Kidney (tissue), 13 donors: ENCODE measurements at regions not wholly inside any gene's neighbourhood (a gene's known extent, or its start where the extent isn't known, plus 50 kb on each side); places are given as distances from the start of the nearest gene placed in this dataset.

ENCODE experiments used
- DNase-seq, 5 donors: peaks; one replicate each; pipeline ENCODE4 v3.0.0-alpha.2; 2013 to 2020
- FAIRE-seq: peaks from 2 replicates; lab custom pipeline; 2012; peaks lifted over from hg19 to GRCh38; lab: Jason Lieb, UNC
- H3K27ac ChIP-seq, 2 donors: one replicate each; pipeline ENCODE4 v1.7.0; 2013; ENCODE audit warnings: low read depth in 2 of 2, low read length in 2 of 2, inconsistent platforms in 1 of 2
- H3K27me3 ChIP-seq: one replicate; pipeline ENCODE4 v1.7.1; 2013; ENCODE audit warnings: low read length, inconsistent platforms; ENCODE audit not compliant: control insufficient read depth, insufficient read depth
- H3K36me3 ChIP-seq, 3 donors: one replicate each; pipeline versions ENCODE4 v1.7.0 to v1.7.1; 2013; ENCODE audit warnings: low read length in 3 of 3, control low read depth in 1 of 3, inconsistent platforms in 1 of 3; ENCODE audit not compliant: insufficient read depth in 3 of 3, control insufficient read depth in 2 of 3
- H3K4me1 ChIP-seq, 3 donors: one replicate each; pipeline versions ENCODE4 v1.7.0 to v1.7.1; 2013; ENCODE audit warnings: low read length in 3 of 3, inconsistent platforms in 1 of 3, low read depth in 1 of 3; ENCODE audit not compliant: control insufficient read depth in 2 of 3, insufficient read depth in 2 of 3
- H3K4me3 ChIP-seq, 3 donors: one replicate each; pipeline versions ENCODE4 v1.7.0 to v1.8.1; 2013; ENCODE audit warnings: low read length in 3 of 3, control low read depth in 1 of 3, inconsistent platforms in 1 of 3
- H3K9ac ChIP-seq, 3 donors: one replicate each; pipeline versions ENCODE4 v1.7.0 to v1.7.1; 2013; ENCODE audit warnings: low read length in 3 of 3, control low read depth in 1 of 3, inconsistent platforms in 1 of 3
- H3K9me3 ChIP-seq, 3 donors: one replicate each; pipeline versions ENCODE4 v1.7.0 to v1.7.1; 2013; ENCODE audit warnings: low read length in 3 of 3, control low read depth in 1 of 3, inconsistent platforms in 1 of 3; ENCODE audit not compliant: control insufficient read depth in 2 of 3, insufficient read depth in 1 of 3
- CTCF ChIP-seq: IDR thresholded peaks from 3 replicates; pipeline ENCODE4 v1.5.1; 2012; ENCODE audit warnings: mild to moderate bottlenecking, moderate library complexity, borderline replicate concordance; ENCODE audit not compliant: insufficient read depth; ENCODE audit errors: extremely low read depth
- intact Hi-C: fragments of 100-400 bp; cut with DNase I; formaldehyde crosslinking; loops from one replicate; pipeline ENCODE4 v1.11.1; 2022
- donor health status: control.
- donor health status: control.
- donor health status: control.
- donor health status: control.
- donor health status: control.
- donor health status: DM: yes; HTN: yes; CAD: no.
- donor health status: Normal renal cell carcinoma (clear cell type).

GRCh38 chr21:38671773-38672172, 134.0 kb upstream of the ETS2 start:
- H3K4me3 ChIP-seq = no peak overlapping the region
- no peak overlapping the region for H3K9ac ChIP-seq
- peak in 1 of 5 donors; percentile 76 for DNase-seq
- intact Hi-C loops = no loop called here
- no peaks in the 10 kb centered on the region for H3K36me3 ChIP-seq
- H3K9me3 ChIP-seq = no peaks in the 10 kb centered on the region
- no peaks in the 10 kb centered on the region for H3K27me3 ChIP-seq
- FAIRE-seq = no peak
- no peak for TF ChIP-seq CTCF
- H3K27ac ChIP-seq = no peak overlapping the region
- no peaks in the 10 kb centered on the region for H3K4me1 ChIP-seq

- H3K9me3 ChIP-seq = no peaks in the 10 kb centered on the region
- no peaks in the 10 kb centered on the region for H3K36me3 ChIP-seq
- no peaks in the 10 kb centered on the region for H3K4me1 ChIP-seq
- no peak for FAIRE-seq
- TF ChIP-seq CTCF = no peak
- H3K4me3 ChIP-seq = no peak overlapping the region
- no peak overlapping the region for H3K27ac ChIP-seq
- intact Hi-C loops = no loop called here
- peak in 3 of 5 donors; percentile 14 to 41 (median 17) for DNase-seq
- no peaks in the 10 kb centered on the region for H3K27me3 ChIP-seq
- no peak overlapping the region for H3K9ac ChIP-seq
Observed at GRCh38 chr21:38675182-38675824, 130.4 kb upstream of the ETS2 start.

DNA sequence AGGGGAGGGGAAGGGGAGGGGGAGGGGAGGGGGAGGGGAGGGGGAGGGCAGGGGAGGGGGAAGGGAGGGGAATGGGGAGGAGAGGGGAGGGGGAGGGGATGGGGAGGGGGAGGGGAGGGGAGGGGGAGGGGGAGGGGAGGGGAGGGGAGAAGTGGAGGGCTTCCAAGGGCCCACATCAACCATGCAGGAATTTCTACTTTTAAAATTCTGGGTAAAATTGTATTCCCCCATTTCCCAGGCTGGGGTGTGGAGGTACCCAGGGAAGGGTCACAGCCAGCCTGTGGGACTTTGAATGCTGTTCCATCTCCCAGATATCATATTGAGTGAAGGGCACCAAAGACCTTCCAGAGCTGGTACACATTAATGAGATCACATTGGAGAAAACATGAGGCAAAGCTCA, 126.9 kb upstream of the ETS2 start:
- DNase-seq (no peak), FAIRE-seq (no peak)
- H3K9ac ChIP-seq = no peak overlapping the region
- H3K4me3 ChIP-seq = no peak overlapping the region
- H3K4me1 ChIP-seq = no peaks in the 10 kb centered on the region
- no peak for TF ChIP-seq CTCF
- intact Hi-C loops = no loop called here
- no peaks in the 10 kb centered on the region for H3K9me3 ChIP-seq
- H3K27ac ChIP-seq = no peak overlapping the region
- H3K36me3 ChIP-seq = no peaks in the 10 kb centered on the region
- no peaks in the 10 kb centered on the region for H3K27me3 ChIP-seq

DNA sequence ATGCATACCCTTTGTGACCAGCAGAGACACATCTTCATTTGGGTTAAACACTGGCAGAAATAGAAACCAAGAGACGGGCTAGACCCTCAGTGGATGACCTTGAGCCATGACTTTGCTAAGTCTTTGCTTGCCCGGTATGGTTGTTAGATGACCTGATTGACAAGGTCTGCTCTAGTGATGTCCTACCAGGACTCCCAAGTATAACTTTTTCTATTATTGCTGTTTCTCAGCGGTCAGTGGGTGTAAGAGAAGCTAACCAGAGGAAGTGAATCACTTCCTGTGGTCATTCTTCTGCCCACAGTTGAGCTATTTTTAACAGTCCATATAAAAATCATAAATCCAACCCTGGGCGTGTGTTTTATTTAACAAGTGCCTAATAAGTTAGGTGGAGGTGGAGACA, 126.2 kb upstream of the ETS2 start:
- no peak for TF ChIP-seq CTCF
- Histone ChIP-seq H3K27me3 (no peaks in the 10 kb centered on the region), H3K4me1 (no peaks in the 10 kb centered on the region), H3K27ac (no peak overlapping the region), H3K36me3 (no peaks in the 10 kb centered on the region), H3K9ac (no peak overlapping the region), H3K9me3 (no peaks in the 10 kb centered on the region), H3K4me3 (no peak overlapping the region)
- peak in 1 of 5 donors; percentile 36 for DNase-seq
- intact Hi-C loops = no loop called here
- FAIRE-seq = no peak
